IPS-18c (cell line): ENCODE measurements at regions not wholly inside any gene's neighbourhood (a gene's known extent, or its start where the extent isn't known, plus 50 kb on each side); places are given as distances from the start of the nearest gene placed in this dataset.

Source experiments
- H3K4me3 ChIP-seq: 2 replicates; pipeline ENCODE4 v1.7.0; 2013; ENCODE audit warnings: low read depth, mild to moderate bottlenecking, low read length, moderate library complexity; ENCODE audit not compliant: insufficient read depth
- H3K9me3 ChIP-seq: one replicate; pipeline ENCODE4 v1.6.1; 2013; ENCODE audit warnings: mild to moderate bottlenecking, low read length, moderate library complexity; ENCODE audit not compliant: control insufficient read depth, insufficient read depth

DNA sequence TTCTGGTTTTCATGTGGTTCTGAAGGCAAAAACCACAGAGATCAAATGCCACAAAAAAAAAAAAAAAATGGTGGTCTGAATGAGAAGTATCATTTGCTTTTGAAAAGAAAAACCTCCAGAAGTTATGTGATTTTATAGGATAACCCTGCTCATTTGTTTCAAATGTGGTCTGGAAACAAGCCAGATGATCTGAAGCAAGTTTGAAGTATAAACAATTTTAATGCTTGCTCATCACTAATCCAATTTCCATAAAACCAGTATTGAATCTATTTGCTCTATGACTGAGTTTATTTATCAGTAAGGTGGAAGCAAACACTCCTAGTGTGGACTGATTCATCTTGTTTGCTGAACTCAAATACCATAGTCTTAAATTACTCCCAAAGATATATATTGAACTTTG is 407.3 kb upstream of the FLRT2 start:
- no peaks in the 10 kb centered on the region for H3K9me3 ChIP-seq

DNA sequence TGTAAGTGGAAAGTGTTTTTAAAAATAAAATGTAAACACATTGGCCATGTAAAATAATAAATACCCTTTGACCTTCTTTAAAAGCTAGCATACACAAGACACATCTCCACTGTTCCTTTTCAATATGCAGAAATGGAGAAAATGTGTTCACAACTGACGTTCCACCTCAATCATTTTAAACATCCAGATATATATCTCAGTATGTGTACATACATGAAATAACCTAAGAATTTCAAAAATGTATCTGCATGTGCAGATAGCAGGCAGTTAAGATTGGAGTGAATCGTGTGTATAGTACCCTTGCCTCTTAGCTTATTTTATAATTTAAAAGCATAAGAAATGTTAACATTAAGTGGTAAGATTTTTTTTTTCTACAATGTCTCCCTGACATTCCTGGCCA is 406.2 kb upstream of the FLRT2 start:
- Histone ChIP-seq H3K9me3 (no peaks in the 10 kb centered on the region), H3K4me3 (no peak overlapping the region)

More for the DNA sequence above, 407.3 kb upstream of the FLRT2 start:
- no peak overlapping the region for H3K4me3 ChIP-seq

- no peaks in the 10 kb centered on the region for H3K9me3 ChIP-seq
- no peak overlapping the region for H3K4me3 ChIP-seq
Observed at GRCh38 chr14:85124631-85125290, 405.2 kb upstream of the FLRT2 start.

GRCh38 chr14:85125291-85125670 is 404.7 kb upstream of the FLRT2 start:
- Histone ChIP-seq H3K9me3 (no peaks in the 10 kb centered on the region), H3K4me3 (no peak overlapping the region)

GRCh38 chr14:85129921-85130320 is 400.0 kb upstream of the FLRT2 start:
- Histone ChIP-seq H3K4me3 (no peak overlapping the region), H3K9me3 (no peaks in the 10 kb centered on the region)

DNA sequence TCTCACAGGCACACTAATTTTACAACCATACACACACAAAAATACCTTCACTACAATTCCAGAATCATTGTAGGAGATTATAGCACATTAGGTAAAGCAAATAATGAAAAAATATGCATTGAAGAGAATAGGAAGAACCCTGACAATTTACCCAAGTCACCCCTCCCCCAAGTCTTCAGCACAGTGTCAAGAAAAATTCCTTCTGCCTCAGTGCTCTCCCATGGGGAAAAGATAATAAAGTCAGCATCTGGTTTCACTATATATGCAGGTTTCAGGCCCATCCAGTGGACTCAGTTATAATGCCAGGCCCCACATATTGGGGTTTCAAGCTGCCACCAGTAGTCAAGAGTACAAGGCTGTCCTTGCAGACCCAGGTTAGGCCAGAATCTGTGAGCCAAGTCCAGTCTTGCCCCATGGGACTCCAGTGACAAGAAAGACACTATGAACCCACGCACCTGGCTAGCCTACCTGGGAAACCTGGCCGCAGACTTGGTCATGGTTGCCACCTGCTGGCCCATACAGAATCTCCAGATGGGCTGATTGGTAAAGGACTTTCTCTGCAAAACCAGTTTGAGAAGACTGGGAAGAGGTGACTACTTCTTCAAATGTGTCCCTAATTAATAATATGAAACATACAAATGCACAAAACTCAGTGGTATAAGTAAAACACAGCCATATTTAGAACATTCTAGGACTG is 398.6 kb upstream of the FLRT2 start:
- Histone ChIP-seq H3K9me3 (no peaks in the 10 kb centered on the region), H3K4me3 (no peak overlapping the region)

GRCh38 chr14:85142982-85143381 is 387.0 kb upstream of the FLRT2 start:
- H3K4me3 ChIP-seq: no peak overlapping the region
- no peaks in the 10 kb centered on the region for H3K9me3 ChIP-seq

DNA sequence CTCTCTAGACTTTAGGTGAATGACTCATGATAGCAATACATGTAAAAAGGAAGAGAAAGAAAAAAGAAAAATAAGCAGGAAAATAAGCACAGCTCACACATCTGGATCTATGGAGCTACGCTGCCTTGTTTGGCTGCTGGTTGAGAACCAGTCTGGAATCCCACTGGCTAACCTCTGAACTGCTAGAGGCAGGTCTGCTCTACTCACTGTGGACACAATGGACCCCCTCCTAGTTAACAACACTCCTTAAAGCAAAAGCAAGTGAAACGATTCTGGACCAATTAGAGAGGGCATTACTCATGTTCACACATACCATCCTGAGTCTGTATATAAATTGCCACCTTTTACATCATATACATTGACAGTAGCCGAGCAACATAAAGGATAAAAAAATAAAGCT is 383.2 kb upstream of the FLRT2 start:
- no peak overlapping the region for H3K4me3 ChIP-seq
- H3K9me3 ChIP-seq: no peaks in the 10 kb centered on the region

DNA sequence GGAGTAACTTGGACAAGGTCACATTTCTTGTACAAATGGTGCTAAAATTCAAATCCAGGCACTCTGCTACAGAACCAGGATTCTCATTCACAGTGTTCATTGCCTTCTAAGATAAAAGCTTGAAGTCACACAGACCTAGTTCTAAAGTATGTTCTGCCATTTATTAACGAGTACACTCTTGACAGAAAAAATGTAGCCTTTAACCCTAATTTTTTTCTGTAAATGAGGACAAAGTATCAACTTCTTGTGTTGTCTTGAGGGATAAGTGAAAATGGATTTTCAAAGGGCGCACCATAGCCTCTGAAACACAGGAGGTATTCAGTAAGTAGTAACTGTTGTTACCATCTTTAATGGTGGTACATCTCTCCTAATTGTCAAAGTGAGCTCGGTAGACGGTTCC is 379.8 kb upstream of the FLRT2 start:
- no peaks in the 10 kb centered on the region for H3K9me3 ChIP-seq
- no peak overlapping the region for H3K4me3 ChIP-seq

DNA sequence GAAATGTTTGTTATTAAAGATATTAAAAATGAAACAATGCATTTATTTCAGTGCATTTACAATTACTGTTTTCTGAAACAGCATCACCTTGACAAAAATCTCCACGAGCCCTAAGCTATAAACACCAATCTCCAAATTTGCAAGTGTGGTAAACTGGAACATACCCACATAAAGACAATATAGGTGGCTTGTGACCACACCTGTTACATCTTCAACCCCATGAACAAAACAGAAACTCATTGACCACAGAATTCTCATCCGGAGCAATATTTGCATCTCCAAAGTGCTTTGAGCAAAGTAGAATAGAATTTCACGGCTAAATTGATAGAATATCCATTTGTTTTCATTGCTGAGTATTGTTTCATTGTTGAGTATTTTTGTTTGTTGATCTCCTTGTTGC is 375.2 kb upstream of the FLRT2 start:
- Histone ChIP-seq H3K4me3 (no peak overlapping the region), H3K9me3 (no peaks in the 10 kb centered on the region)

DNA sequence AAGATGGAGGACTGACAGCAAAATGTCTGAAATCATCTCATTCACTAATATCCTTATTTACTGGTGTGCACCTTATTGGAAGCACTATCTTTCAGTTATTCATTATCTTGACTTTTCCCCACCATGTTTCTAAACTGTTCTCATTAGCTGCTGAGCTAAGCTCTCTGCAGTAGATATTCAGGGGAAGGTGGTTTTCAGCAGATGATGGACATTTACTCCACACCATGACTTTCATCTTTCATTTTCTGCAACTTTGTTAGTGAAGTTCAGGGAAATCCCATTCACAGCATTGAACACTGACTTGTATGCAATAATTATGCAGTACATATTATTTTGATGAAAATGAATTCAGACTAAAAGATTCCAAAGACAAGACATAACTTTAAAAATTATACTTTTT is 373.6 kb upstream of the FLRT2 start:
- Histone ChIP-seq H3K4me3 (no peak overlapping the region), H3K9me3 (no peaks in the 10 kb centered on the region)

DNA sequence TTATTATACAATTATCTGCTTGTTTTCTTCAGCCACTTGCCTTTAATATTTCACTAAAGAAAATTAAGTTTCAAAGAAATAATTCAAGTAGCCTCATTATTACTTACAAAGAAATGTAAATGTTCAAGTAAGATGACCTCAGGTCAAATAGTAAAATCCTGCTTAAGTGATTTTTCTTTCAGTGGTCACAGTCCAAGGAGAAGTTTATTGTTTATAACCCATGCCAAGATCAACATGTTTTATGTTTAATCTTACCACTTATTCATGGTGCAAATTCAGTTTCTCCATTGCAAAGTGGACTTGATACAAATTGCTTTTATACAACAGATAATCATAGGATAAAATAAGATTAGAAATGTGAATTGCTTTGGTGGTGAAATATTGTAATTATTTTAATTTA is 370.2 kb upstream of the FLRT2 start:
- Histone ChIP-seq H3K9me3 (no peaks in the 10 kb centered on the region), H3K4me3 (no peak overlapping the region)

GRCh38 chr14:85165094-85165493 is 364.9 kb upstream of the FLRT2 start:
- H3K4me3 ChIP-seq: no peak overlapping the region
- H3K9me3 ChIP-seq: no peaks in the 10 kb centered on the region

DNA sequence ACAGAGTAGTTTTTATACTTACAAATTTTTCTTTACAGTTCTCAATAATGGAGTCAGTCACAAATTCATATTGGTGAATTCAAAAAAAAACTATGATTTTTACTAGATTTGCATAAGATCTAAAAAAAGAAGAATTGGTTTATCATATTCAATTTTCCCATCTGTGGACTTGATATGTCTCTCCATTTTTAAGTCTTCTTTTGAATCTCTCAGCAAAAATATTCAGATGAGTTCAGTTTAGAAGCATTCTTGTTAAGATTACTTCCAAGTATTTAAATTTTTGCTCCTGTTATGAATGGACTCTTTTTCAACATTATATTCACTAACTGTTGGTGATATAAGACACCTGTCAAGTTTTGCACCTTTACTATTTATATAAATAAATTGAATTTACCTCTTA is 360.6 kb upstream of the FLRT2 start:
- H3K9me3 ChIP-seq: no peaks in the 10 kb centered on the region
- H3K4me3 ChIP-seq: no peak overlapping the region

DNA sequence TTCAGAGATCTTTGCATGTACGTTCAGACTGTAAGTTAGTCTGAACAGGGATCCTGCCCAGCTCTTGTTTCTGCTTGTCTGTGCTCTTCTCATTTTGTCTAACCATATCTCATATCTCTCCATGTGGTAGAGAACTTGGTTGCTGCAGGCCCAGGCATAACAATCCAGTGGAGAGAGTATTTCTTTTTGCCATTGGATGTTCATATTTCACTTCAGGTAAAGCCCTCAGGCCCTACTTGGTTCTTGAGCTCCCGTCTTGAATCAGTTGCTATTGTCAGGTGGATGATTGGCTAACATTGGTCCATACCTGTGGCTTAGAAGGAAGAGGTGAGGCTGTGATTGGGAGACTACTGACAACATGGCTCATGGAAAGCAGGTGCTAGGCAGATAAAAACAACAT is 357.7 kb upstream of the FLRT2 start:
- Histone ChIP-seq H3K9me3 (no peaks in the 10 kb centered on the region), H3K4me3 (no peak overlapping the region)

DNA sequence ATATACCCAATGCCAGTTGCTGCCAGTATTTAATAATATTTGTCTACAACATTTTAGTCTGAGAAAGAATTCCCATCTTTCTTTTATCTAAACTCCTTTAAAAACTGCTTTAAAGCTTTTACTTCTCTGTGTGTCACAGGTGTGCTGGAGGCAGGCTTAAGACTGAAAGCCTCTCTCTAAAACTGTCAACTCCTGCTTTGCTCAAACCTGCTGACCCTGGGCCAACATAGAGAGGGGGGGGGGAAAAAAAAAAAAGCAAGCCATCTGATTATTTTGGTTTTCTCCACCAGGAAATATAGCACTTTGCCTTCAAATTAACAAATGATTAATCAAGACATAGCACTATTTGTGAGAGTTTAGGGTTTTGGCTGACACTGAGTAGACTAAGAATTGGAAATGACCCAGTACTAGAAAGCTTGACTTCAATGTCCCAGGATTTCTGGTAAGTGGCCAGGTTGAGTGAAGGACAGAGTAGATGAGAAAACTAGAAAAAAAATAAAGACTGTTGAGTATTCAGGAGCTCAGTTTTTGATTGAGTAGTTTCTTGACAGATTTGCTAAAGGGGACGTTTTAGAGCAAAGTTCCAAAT is 357.0 kb upstream of the FLRT2 start:
- H3K9me3 ChIP-seq: no peaks in the 10 kb centered on the region

GRCh38 chr14:85175556-85175955 is 354.4 kb upstream of the FLRT2 start:
- Histone ChIP-seq H3K4me3 (no peak overlapping the region), H3K9me3 (no peaks in the 10 kb centered on the region)

More for the DNA sequence above, 357.0 kb upstream of the FLRT2 start:
- no peak overlapping the region for H3K4me3 ChIP-seq

DNA sequence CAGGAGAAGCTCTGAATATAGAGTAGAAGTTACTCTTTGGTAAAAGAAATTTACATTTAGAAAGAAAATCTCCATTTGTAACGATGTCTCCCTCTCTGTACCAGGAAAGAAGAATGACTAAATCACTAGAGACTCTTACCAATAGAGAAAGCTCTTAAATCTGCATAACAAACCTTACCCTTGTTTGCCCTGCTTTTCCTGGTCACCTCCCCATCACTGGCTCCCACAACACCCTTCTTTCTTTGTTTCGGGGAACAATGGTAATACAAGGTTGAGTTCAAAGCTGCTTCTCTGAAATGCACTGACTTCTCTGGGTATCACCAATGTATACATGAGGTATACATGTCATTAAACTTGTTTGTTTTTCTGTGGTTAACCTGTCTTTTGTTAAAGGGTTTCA is 351.1 kb upstream of the FLRT2 start:
- no peaks in the 10 kb centered on the region for H3K9me3 ChIP-seq
- no peak overlapping the region for H3K4me3 ChIP-seq
